CD4-positive, alpha-beta T cell treated with Interferon alpha-2 for 1 hour (primary cell): ENCODE measurements at regions not wholly inside any gene's neighbourhood (a gene's known extent, or its start where the extent isn't known, plus 50 kb on each side); places are given as distances from the start of the nearest gene placed in this dataset.
"Not testable (repeated sequence)": the region's sequence is repeated elsewhere in the genome, so short reads cannot be mapped to it uniquely, and the experiment has no call there.

Experiments used
- DNase-seq, 2 donors: peaks; one replicate each; pipeline ENCODE4 v3.0.0-alpha.2; 2020 to 2022

- not testable (repeated sequence) for DNase-seq
Observed at GRCh38 chr17:31675392-31675791, 183.7 kb downstream of the COPRS start.

- no peak for DNase-seq
Observed at GRCh38 chr17:31674717-31675349, 184.2 kb downstream of the COPRS start.

- DNase-seq = no peak
Observed at GRCh38 chr17:31674305-31674704, 184.7 kb downstream of the COPRS start.

GRCh38 chr17:31673076-31673475 lies 186.0 kb downstream of the COPRS start:
- DNase-seq = no peak

- DNase-seq = no peak
Observed at GRCh38 chr17:31672161-31672819, 186.8 kb downstream of the COPRS start.

- DNase-seq = no peak
Observed at GRCh38 chr17:31663576-31663975, 195.5 kb downstream of the COPRS start.

- no peak for DNase-seq
Observed at GRCh38 chr17:31660684-31661083, 198.4 kb downstream of the COPRS start.

- no peak for DNase-seq
Observed at GRCh38 chr17:31657876-31658275, 201.2 kb downstream of the COPRS start.

GRCh38 chr17:31654936-31655335 lies 204.1 kb downstream of the COPRS start:
- peak; percentile 51 to 57 for DNase-seq

GRCh38 chr17:31653691-31654090 lies 205.4 kb downstream of the COPRS start:
- no peak for DNase-seq

GRCh38 chr17:31650756-31651520 lies 208.1 kb downstream of the COPRS start:
- no peak for DNase-seq

GRCh38 chr17:31649302-31649701 lies 209.7 kb downstream of the COPRS start:
- DNase-seq = no peak

- no peak for DNase-seq
Observed at GRCh38 chr17:31647661-31648060, 211.4 kb downstream of the COPRS start.

GRCh38 chr17:31646642-31647041 lies 212.4 kb downstream of the COPRS start:
- no peak for DNase-seq

- DNase-seq = no peak
Observed at GRCh38 chr17:31645351-31645750, 213.7 kb downstream of the COPRS start.

GRCh38 chr17:31631766-31632165 lies 227.3 kb downstream of the COPRS start:
- DNase-seq = no peak

- DNase-seq = not testable (repeated sequence)
Observed at GRCh38 chr17:31630866-31631265, 228.2 kb downstream of the COPRS start.

- no peak for DNase-seq
Observed at GRCh38 chr17:31629696-31630470, 229.2 kb downstream of the COPRS start.

GRCh38 chr17:31627960-31628359 lies 231.1 kb downstream of the COPRS start:
- DNase-seq = no peak

- DNase-seq = no peak
Observed at GRCh38 chr17:31623990-31624389, 232.5 kb downstream of the RAB11FIP4 start.

GRCh38 chr17:31622500-31622899 lies 231.0 kb downstream of the RAB11FIP4 start:
- DNase-seq = no peak

- DNase-seq = no peak
Observed at GRCh38 chr17:31621566-31621965, 230.1 kb downstream of the RAB11FIP4 start.

GRCh38 chr17:31611053-31611452 lies 219.6 kb downstream of the RAB11FIP4 start:
- not testable (repeated sequence) for DNase-seq
